ENCODE measurements at regions not wholly inside any gene's neighbourhood (a gene's known extent, or its start where the extent isn't known, plus 50 kb on each side); places are given as distances from the start of the nearest gene placed in this dataset.
"Not testable (repeated sequence)": the region's sequence is repeated elsewhere in the genome, so short reads cannot be mapped to it uniquely, and the experiment has no call there.

GRCh38 chr2:105563000-105563719, 164.3 kb upstream of the FHL2 start:
- DNase-seq = no peak

- no peak for DNase-seq
These were observed 162.6 kb upstream of the FHL2 start for GRCh38 chr2:105561401-105561800.

- DNase-seq = no peak
These were observed 161.3 kb upstream of the FHL2 start for GRCh38 chr2:105560157-105560556.

GRCh38 chr2:105557021-105557920, 158.4 kb upstream of the FHL2 start:
- no peak for DNase-seq

GRCh38 chr2:105556366-105556765, 157.5 kb upstream of the FHL2 start:
- DNase-seq = no peak

- DNase-seq = no peak
These were observed 155.4 kb upstream of the FHL2 start for GRCh38 chr2:105554235-105554634.

GRCh38 chr2:105553538-105554196, 154.8 kb upstream of the FHL2 start:
- no peak for DNase-seq

GRCh38 chr2:105546628-105546974, 147.8 kb upstream of the FHL2 start:
- no peak for DNase-seq

- peak; percentile 63 for DNase-seq
These were observed 147.1 kb upstream of the FHL2 start for GRCh38 chr2:105545730-105546627.

GRCh38 chr2:105544591-105545377, 145.9 kb upstream of the FHL2 start:
- DNase-seq = no peak

GRCh38 chr2:105541189-105542050, 142.6 kb upstream of the FHL2 start:
- DNase-seq = no peak

- no peak for DNase-seq
These were observed 141.8 kb upstream of the FHL2 start for GRCh38 chr2:105540642-105541041.

- DNase-seq = no peak
These were observed 140.5 kb upstream of the FHL2 start for GRCh38 chr2:105539331-105539730.

GRCh38 chr2:105538840-105539239, 140.0 kb upstream of the FHL2 start:
- no peak for DNase-seq

- DNase-seq = no peak
These were observed 139.1 kb upstream of the FHL2 start for GRCh38 chr2:105537920-105538319.

GRCh38 chr2:105537466-105537865, 138.6 kb upstream of the FHL2 start:
- no peak for DNase-seq

GRCh38 chr2:105536175-105536574, 137.3 kb upstream of the FHL2 start:
- DNase-seq = no peak

- DNase-seq = not testable (repeated sequence)
These were observed 130.4 kb upstream of the FHL2 start for GRCh38 chr2:105529258-105529657.

GRCh38 chr2:105526000-105526925, 127.4 kb upstream of the FHL2 start:
- no peak for DNase-seq

- no peak for DNase-seq
These were observed 126.3 kb upstream of the FHL2 start for GRCh38 chr2:105525201-105525600.

Data from 8988T (cell line).